CD4-positive, alpha-beta T cell treated with Interleukin-12 subunit alpha and Interleukin-12 subunit beta, for 1 hour (primary cell): ENCODE measurements at regions not wholly inside any gene's neighbourhood (a gene's known extent, or its start where the extent isn't known, plus 50 kb on each side); places are given as distances from the start of the nearest gene placed in this dataset.
"Not testable (repeated sequence)": the region's sequence is repeated elsewhere in the genome, so short reads cannot be mapped to it uniquely, and the experiment has no call there.

Source experiments
- DNase-seq: peaks from one replicate; pipeline ENCODE4 v3.0.0-alpha.2; 2020

- DNase-seq = no peak
Measured at GRCh38 chr13:83825676-83826075, 56.6 kb downstream of the SLITRK1 start.

GRCh38 chr13:83824560-83824959, 57.7 kb downstream of the SLITRK1 start:
- DNase-seq = no peak

- DNase-seq = no peak
Measured at GRCh38 chr13:83824120-83824519, 58.2 kb downstream of the SLITRK1 start.

GRCh38 chr13:83819611-83820010, 62.7 kb downstream of the SLITRK1 start:
- no peak for DNase-seq

- no peak for DNase-seq
Measured at GRCh38 chr13:83819156-83819555, 63.1 kb downstream of the SLITRK1 start.

GRCh38 chr13:83816081-83816480, 66.2 kb downstream of the SLITRK1 start:
- no peak for DNase-seq

- no peak for DNase-seq
Measured at GRCh38 chr13:83815598-83815997, 66.7 kb downstream of the SLITRK1 start.

- no peak for DNase-seq
Measured at GRCh38 chr13:83810136-83810535, 72.1 kb downstream of the SLITRK1 start.

GRCh38 chr13:83804356-83804962, 77.8 kb downstream of the SLITRK1 start:
- no peak for DNase-seq

- no peak for DNase-seq
Measured at GRCh38 chr13:83798731-83799130, 83.5 kb downstream of the SLITRK1 start.

- no peak for DNase-seq
Measured at GRCh38 chr13:83796364-83796763, 85.9 kb downstream of the SLITRK1 start.

- no peak for DNase-seq
Measured at GRCh38 chr13:83794583-83794982, 87.7 kb downstream of the SLITRK1 start.

GRCh38 chr13:83780227-83780626, 102.0 kb downstream of the SLITRK1 start:
- DNase-seq = no peak

- no peak for DNase-seq
Measured at GRCh38 chr13:83773961-83774360, 108.3 kb downstream of the SLITRK1 start.

GRCh38 chr13:83765796-83766195, 116.5 kb downstream of the SLITRK1 start:
- no peak for DNase-seq

GRCh38 chr13:83761631-83762030, 120.6 kb downstream of the SLITRK1 start:
- no peak for DNase-seq

- DNase-seq = not testable (repeated sequence)
Measured at GRCh38 chr13:83755210-83755609, 127.1 kb downstream of the SLITRK1 start.

GRCh38 chr13:83753912-83754624, 128.2 kb downstream of the SLITRK1 start:
- DNase-seq = no peak

GRCh38 chr13:83752141-83752540, 130.1 kb downstream of the SLITRK1 start:
- DNase-seq = no peak

GRCh38 chr13:83740622-83741021, 141.7 kb downstream of the SLITRK1 start:
- no peak for DNase-seq

- DNase-seq = no peak
Measured at GRCh38 chr13:83738407-83738806, 143.9 kb downstream of the SLITRK1 start.

GRCh38 chr13:83733293-83733692, 149.0 kb downstream of the SLITRK1 start:
- no peak for DNase-seq

- no peak for DNase-seq
Measured at GRCh38 chr13:83732755-83733154, 149.5 kb downstream of the SLITRK1 start.

- no peak for DNase-seq
Measured at GRCh38 chr13:83731113-83731512, 151.2 kb downstream of the SLITRK1 start.

- DNase-seq = no peak
Measured at GRCh38 chr13:83730674-83731073, 151.6 kb downstream of the SLITRK1 start.
